ENCODE measurements at regions not wholly inside any gene's neighbourhood (a gene's known extent, or its start where the extent isn't known, plus 50 kb on each side); places are given as distances from the start of the nearest gene placed in this dataset.

- TF ChIP-seq CTCF (IDR thresholded peaks at IDR 0.05; ENCODE audit: low read depth, low read length, poor library complexity, severe bottlenecking) (no peak), EZH2phosphoT487 (IDR thresholded peaks at IDR 0.05; ENCODE audit: borderline replicate concordance, low read length) (no peak)
Observed at GRCh38 chr9:91157883-91158282, 203.8 kb downstream of the AUH start.

Data from DOHH2 (cell line).